Fibroblast of pulmonary artery (primary cell): ENCODE measurements at regions not wholly inside any gene's neighbourhood (a gene's known extent, or its start where the extent isn't known, plus 50 kb on each side); places are given as distances from the start of the nearest gene placed in this dataset.

ENCODE experiments used
- DNase-seq: peaks from one replicate; pipeline ENCODE4 v3.0.0-alpha.2; 2010; ENCODE audit warnings: low read depth
- H3K4me3 ChIP-seq: replicated peaks from 2 replicates; pipeline ENCODE4 v1.5.1; 2011; ENCODE audit warnings: low read depth, mild to moderate bottlenecking, control low read depth, low read length, moderate library complexity
- CTCF ChIP-seq: IDR thresholded peaks from 2 replicates; pipeline ENCODE4 v1.5.1; 2011; ENCODE audit warnings: mild to moderate bottlenecking, control low read depth, low read length, inconsistent platforms; ENCODE audit errors: missing control alignments

- no peak for TF ChIP-seq CTCF
- DNase-seq: no peak
These were observed 85.4 kb upstream of the SUCLG2 start for GRCh38 chr3:67739851-67740250.

GRCh38 chr3:67737906-67738865, 83.8 kb upstream of the SUCLG2 start:
- no peak overlapping the region for H3K4me3 ChIP-seq
- TF ChIP-seq CTCF: no peak
- DNase-seq: no peak

More at GRCh38 chr3:67739851-67740250, 85.4 kb upstream of the SUCLG2 start:
- no peak overlapping the region for H3K4me3 ChIP-seq

- H3K4me3 ChIP-seq: no peak overlapping the region
These were observed 82.7 kb upstream of the SUCLG2 start for GRCh38 chr3:67737140-67737539.

GRCh38 chr3:67733269-67733950, 79.0 kb upstream of the SUCLG2 start:
- no peak overlapping the region for H3K4me3 ChIP-seq
- DNase-seq: no peak

More at GRCh38 chr3:67737140-67737539, 82.7 kb upstream of the SUCLG2 start:
- no peak for TF ChIP-seq CTCF
- DNase-seq: no peak

GRCh38 chr3:67724434-67724833, 70.0 kb upstream of the SUCLG2 start:
- no peak overlapping the region for H3K4me3 ChIP-seq
- TF ChIP-seq CTCF: no peak
- no peak for DNase-seq

More at GRCh38 chr3:67733269-67733950, 79.0 kb upstream of the SUCLG2 start:
- TF ChIP-seq CTCF: no peak

- no peak for DNase-seq
- TF ChIP-seq CTCF: no peak
- no peak overlapping the region for H3K4me3 ChIP-seq
These were observed 69.5 kb upstream of the SUCLG2 start for GRCh38 chr3:67723863-67724262.
